Activated B cell treated with CpG ODN at 0.5 μM for 24 hours (primary cell): ENCODE measurements at regions not wholly inside any gene's neighbourhood (a gene's known extent, or its start where the extent isn't known, plus 50 kb on each side); places are given as distances from the start of the nearest gene placed in this dataset.

Experiments
- ATAC-seq: fragments of 200-7000 bp; cut with Tn5 transposase; one replicate; pipeline ENCODE4 v1.10.0; 2021; ENCODE audit warnings: low read depth, mild to moderate bottlenecking, moderate library complexity
- CTCF ChIA-PET: fragments of 350-600 bp; sonication (Branson Sonifier 250); formaldehyde crosslinking; loops from one replicate; lab custom pipeline; 2021; ENCODE audit warnings: antibody characterized with exemption; lab: Charles Lee
- POLR2A ChIA-PET: fragments of 350-600 bp; sonication (Branson Sonifier 250); formaldehyde crosslinking; loops from one replicate; lab custom pipeline; 2021; ENCODE audit warnings: antibody characterized with exemption; lab: Charles Lee
- DNase-seq: peaks from one replicate; pipeline ENCODE4 v3.0.0; 2022
- H3K27ac Mint-ChIP-seq: one replicate; pipeline ENCODE4 v1.8.0; 2020; ENCODE audit warnings: mixed read lengths
- H3K27me3 Mint-ChIP-seq: one replicate; pipeline ENCODE4 v1.8.0; 2021; ENCODE audit warnings: mixed read lengths
- H3K36me3 Mint-ChIP-seq: one replicate; pipeline ENCODE4 v1.8.0; 2021; ENCODE audit warnings: low read depth, mixed read lengths
- H3K4me1 Mint-ChIP-seq: one replicate; pipeline ENCODE4 v1.8.0; 2021; ENCODE audit warnings: mixed read lengths
- H3K4me3 Mint-ChIP-seq: one replicate; pipeline ENCODE4 v1.8.0; 2020; ENCODE audit warnings: mild to moderate bottlenecking, mixed read lengths
- H3K9me3 Mint-ChIP-seq: one replicate; pipeline ENCODE4 v1.8.0; 2020; ENCODE audit warnings: mixed read lengths
- intact Hi-C: fragments of 100-400 bp; cut with micrococcal nuclease; formaldehyde crosslinking; loops from one replicate; pipeline ENCODE4 v1.15.1; 2024
- TF ChIP-seq, protein P1 (sequence below): fragments of 200-600 bp; IDR thresholded peaks from one replicate; pipeline ENCODE4 v1.8.0; 2022; ENCODE audit warnings: antibody characterized with exemption, mild to moderate bottlenecking

DNA sequence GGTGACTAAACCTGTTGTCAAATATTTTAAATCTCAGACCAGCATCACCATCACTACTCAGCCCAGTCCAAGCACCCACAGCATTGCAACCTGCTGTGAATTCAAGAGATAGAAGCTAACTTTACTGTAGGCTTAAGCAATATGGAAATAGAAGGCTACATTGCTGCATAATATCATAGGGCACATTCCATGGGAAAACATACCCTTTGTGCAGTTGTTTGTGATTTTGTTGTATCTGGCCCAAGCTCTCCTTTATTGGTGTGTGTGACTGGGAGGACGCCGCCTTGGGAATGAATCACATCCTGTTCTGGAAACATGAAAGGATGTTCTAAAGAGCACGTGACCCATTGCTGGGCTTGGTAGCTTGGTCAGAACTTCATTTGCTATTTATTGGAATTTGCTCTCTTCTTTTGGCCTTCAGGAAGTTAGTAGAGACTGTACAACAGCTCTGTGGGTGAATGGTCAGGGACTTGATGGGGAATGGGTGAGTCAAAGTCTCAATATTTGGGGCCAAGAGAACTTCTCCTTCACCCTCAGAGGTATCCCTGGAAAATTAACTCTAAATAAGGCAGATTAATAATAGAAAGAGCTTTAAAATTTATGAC lies 106.8 kb upstream of the SERPINE2 start:
- H3K4me1 Mint-ChIP-seq, result no peaks in the 10 kb centered on the region
- H3K27ac Mint-ChIP-seq, result no peak overlapping the region
- H3K27me3 Mint-ChIP-seq, result peaks cover 12% of the 10 kb centered on the region
- DNase-seq, result no peak
- TF ChIP-seq, protein P1, sequence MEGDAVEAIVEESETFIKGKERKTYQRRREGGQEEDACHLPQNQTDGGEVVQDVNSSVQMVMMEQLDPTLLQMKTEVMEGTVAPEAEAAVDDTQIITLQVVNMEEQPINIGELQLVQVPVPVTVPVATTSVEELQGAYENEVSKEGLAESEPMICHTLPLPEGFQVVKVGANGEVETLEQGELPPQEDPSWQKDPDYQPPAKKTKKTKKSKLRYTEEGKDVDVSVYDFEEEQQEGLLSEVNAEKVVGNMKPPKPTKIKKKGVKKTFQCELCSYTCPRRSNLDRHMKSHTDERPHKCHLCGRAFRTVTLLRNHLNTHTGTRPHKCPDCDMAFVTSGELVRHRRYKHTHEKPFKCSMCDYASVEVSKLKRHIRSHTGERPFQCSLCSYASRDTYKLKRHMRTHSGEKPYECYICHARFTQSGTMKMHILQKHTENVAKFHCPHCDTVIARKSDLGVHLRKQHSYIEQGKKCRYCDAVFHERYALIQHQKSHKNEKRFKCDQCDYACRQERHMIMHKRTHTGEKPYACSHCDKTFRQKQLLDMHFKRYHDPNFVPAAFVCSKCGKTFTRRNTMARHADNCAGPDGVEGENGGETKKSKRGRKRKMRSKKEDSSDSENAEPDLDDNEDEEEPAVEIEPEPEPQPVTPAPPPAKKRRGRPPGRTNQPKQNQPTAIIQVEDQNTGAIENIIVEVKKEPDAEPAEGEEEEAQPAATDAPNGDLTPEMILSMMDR, result no peak
- no peaks in the 10 kb centered on the region for H3K9me3 Mint-ChIP-seq
- ChIA-PET CTCF (no interaction called here), POLR2A (no interaction called here)
- no peaks in the 10 kb centered on the region for H3K36me3 Mint-ChIP-seq
- no peak overlapping the region for H3K4me3 Mint-ChIP-seq
- intact Hi-C loops, result no loop called here
- no peak for ATAC-seq

- CTCF ChIA-PET, result interaction anchor here (1.3 kb wide), 1 partner anchor 149 kb away, joined by 3 read pairs; no protein-coding TSS in a partner anchor
- ATAC-seq (no peak), DNase-seq (no peak)
- H3K4me3 Mint-ChIP-seq, result no peak overlapping the region
- peaks cover 16% of the 10 kb centered on the region for H3K27me3 Mint-ChIP-seq
- intact Hi-C loops, result no loop called here
- no peaks in the 10 kb centered on the region for H3K9me3 Mint-ChIP-seq
- TF ChIP-seq, protein P1, result no peak
- no peaks in the 10 kb centered on the region for H3K36me3 Mint-ChIP-seq
- POLR2A ChIA-PET, result no interaction called here
- H3K27ac Mint-ChIP-seq, result no peak overlapping the region
- H3K4me1 Mint-ChIP-seq, result no peaks in the 10 kb centered on the region
These were observed 104.4 kb upstream of the SERPINE2 start for GRCh38 chr2:224143526-224143925.

- TF ChIP-seq, protein P1, result no peak
- Mint-ChIP-seq H3K4me3 (no peak overlapping the region), H3K4me1 (no peaks in the 10 kb centered on the region), H3K27ac (no peak overlapping the region), H3K36me3 (no peaks in the 10 kb centered on the region), H3K27me3 (peaks cover 16% of the 10 kb centered on the region), H3K9me3 (no peaks in the 10 kb centered on the region)
- ATAC-seq, result no peak
- no peak for DNase-seq
- intact Hi-C loops, result no loop called here
- ChIA-PET CTCF (interaction anchor here (1.3 kb wide), 1 partner anchor 149 kb away, joined by 3 read pairs; no protein-coding TSS in a partner anchor), POLR2A (no interaction called here)
These were observed 103.6 kb upstream of the SERPINE2 start for GRCh38 chr2:224142397-224143312.

GRCh38 chr2:224141304-224141703 lies 102.2 kb upstream of the SERPINE2 start:
- H3K27me3 Mint-ChIP-seq, result peaks cover 16% of the 10 kb centered on the region
- POLR2A ChIA-PET, result no interaction called here
- no peaks in the 10 kb centered on the region for H3K36me3 Mint-ChIP-seq
- H3K9me3 Mint-ChIP-seq, result no peaks in the 10 kb centered on the region
- TF ChIP-seq, protein P1, result no peak
- H3K27ac Mint-ChIP-seq, result no peak overlapping the region
- H3K4me3 Mint-ChIP-seq, result no peak overlapping the region
- intact Hi-C loops, result no loop called here
- CTCF ChIA-PET, result no interaction called here
- ATAC-seq, result no peak
- no peaks in the 10 kb centered on the region for H3K4me1 Mint-ChIP-seq
- DNase-seq, result no peak

GRCh38 chr2:224137208-224137607 lies 98.1 kb upstream of the SERPINE2 start:
- Mint-ChIP-seq H3K36me3 (no peaks in the 10 kb centered on the region), H3K4me3 (no peak overlapping the region)
- ATAC-seq, result no peak

More at GRCh38 chr2:224137208-224137607, 98.1 kb upstream of the SERPINE2 start:
- intact Hi-C loops, result no loop called here
- peaks cover 7% of the 10 kb centered on the region for H3K27me3 Mint-ChIP-seq
- H3K9me3 Mint-ChIP-seq, result no peaks in the 10 kb centered on the region
- TF ChIP-seq, protein P1, result no peak
- no peaks in the 10 kb centered on the region for H3K4me1 Mint-ChIP-seq
- CTCF ChIA-PET, result no interaction called here
- DNase-seq, result no peak
- H3K27ac Mint-ChIP-seq, result no peak overlapping the region
- POLR2A ChIA-PET, result no interaction called here
